RWPE2 (cell line): ENCODE measurements at regions not wholly inside any gene's neighbourhood (a gene's known extent, or its start where the extent isn't known, plus 50 kb on each side); places are given as distances from the start of the nearest gene placed in this dataset.

Experiments
- ATAC-seq: fragments of 200-7000 bp; cut with Tn5 transposase; 3 replicates; pipeline ENCODE4 v1.9.1; 2021; ENCODE audit warnings: low read depth
- DNase-seq: peaks from one replicate; pipeline ENCODE4 v3.0.0-alpha.2; 2020; ENCODE audit warnings: low spot score
- H3K27ac ChIP-seq: fragments of 450-650 bp; 2 replicates; pipeline ENCODE4 v1.5.1; 2017; ENCODE audit warnings: mild to moderate bottlenecking; ENCODE audit not compliant: poor library complexity, severe bottlenecking
- H3K27me3 ChIP-seq: fragments of 250-450 bp; sonication (Bioruptor Pico); 2 replicates; pipeline ENCODE4 v1.5.1; 2021; ENCODE audit warnings: mild to moderate bottlenecking, moderate library complexity; ENCODE audit not compliant: insufficient read depth, poor library complexity, severe bottlenecking
- H3K36me3 ChIP-seq: fragments of 250-450 bp; sonication (Bioruptor Pico); 2 replicates; pipeline ENCODE4 v1.5.1; 2020; ENCODE audit warnings: low read depth, mild to moderate bottlenecking, moderate library complexity
- H3K4me1 ChIP-seq: fragments of 250-450 bp; sonication (Bioruptor Pico); 2 replicates; pipeline ENCODE4 v1.5.1; 2021; ENCODE audit warnings: mild to moderate bottlenecking, moderate library complexity; ENCODE audit not compliant: insufficient read depth, poor library complexity, severe bottlenecking
- H3K4me3 ChIP-seq: fragments of 250-450 bp; sonication (Bioruptor Pico); 2 replicates; pipeline ENCODE4 v1.5.1; 2021; ENCODE audit warnings: mild to moderate bottlenecking, moderate library complexity; ENCODE audit not compliant: severe bottlenecking
- H3K9me3 ChIP-seq: fragments of 250-450 bp; sonication (Bioruptor Pico); 2 replicates; pipeline ENCODE4 v1.5.1; 2021; ENCODE audit warnings: mild to moderate bottlenecking, moderate library complexity; ENCODE audit not compliant: severe bottlenecking
- TF ChIP-seq, protein P1 (sequence below): fragments of 450-650 bp; IDR thresholded peaks from one replicate; pipeline ENCODE4 v1.5.1; 2017; ENCODE audit warnings: mild to moderate bottlenecking, moderate library complexity; ENCODE audit not compliant: poor library complexity, severe bottlenecking

DNA sequence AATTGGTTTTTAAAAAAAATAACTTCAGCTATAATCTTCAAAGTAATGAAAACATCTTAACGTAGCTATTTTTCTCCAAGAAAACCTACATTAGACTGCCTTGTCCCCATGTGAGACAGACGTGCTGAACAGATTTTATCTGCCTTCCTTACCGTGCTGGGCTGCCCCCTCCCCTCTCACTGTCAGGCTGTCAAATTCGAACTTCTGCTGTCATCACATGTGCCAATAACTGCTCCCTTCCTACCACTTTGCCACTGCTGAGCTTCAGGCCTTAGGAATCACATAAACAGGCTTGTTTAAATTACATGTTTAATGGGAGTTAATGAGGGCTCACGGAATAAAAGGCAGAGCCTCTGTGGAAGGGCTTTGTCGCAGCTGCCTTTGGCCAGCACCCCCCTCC lies 77.0 kb upstream of the NHSL1 start:
- H3K4me1 ChIP-seq: no peaks in the 10 kb centered on the region
- ATAC-seq (no peak), DNase-seq (no peak)
- no peaks in the 10 kb centered on the region for H3K9me3 ChIP-seq
- H3K27ac ChIP-seq: no peak overlapping the region
- TF ChIP-seq, protein P1, sequence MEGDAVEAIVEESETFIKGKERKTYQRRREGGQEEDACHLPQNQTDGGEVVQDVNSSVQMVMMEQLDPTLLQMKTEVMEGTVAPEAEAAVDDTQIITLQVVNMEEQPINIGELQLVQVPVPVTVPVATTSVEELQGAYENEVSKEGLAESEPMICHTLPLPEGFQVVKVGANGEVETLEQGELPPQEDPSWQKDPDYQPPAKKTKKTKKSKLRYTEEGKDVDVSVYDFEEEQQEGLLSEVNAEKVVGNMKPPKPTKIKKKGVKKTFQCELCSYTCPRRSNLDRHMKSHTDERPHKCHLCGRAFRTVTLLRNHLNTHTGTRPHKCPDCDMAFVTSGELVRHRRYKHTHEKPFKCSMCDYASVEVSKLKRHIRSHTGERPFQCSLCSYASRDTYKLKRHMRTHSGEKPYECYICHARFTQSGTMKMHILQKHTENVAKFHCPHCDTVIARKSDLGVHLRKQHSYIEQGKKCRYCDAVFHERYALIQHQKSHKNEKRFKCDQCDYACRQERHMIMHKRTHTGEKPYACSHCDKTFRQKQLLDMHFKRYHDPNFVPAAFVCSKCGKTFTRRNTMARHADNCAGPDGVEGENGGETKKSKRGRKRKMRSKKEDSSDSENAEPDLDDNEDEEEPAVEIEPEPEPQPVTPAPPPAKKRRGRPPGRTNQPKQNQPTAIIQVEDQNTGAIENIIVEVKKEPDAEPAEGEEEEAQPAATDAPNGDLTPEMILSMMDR: no peak
- H3K36me3 ChIP-seq: no peaks in the 10 kb centered on the region
- no peak overlapping the region for H3K4me3 ChIP-seq
- no peaks in the 10 kb centered on the region for H3K27me3 ChIP-seq

- TF ChIP-seq, protein P1: no peak
- Histone ChIP-seq H3K27ac (no peak overlapping the region), H3K36me3 (no peaks in the 10 kb centered on the region), H3K4me1 (no peaks in the 10 kb centered on the region), H3K4me3 (no peak overlapping the region), H3K9me3 (no peaks in the 10 kb centered on the region), H3K27me3 (no peaks in the 10 kb centered on the region)
- DNase-seq (no peak), ATAC-seq (no peak)
Measured at GRCh38 chr6:138577151-138577915, 78.0 kb upstream of the NHSL1 start.

DNA sequence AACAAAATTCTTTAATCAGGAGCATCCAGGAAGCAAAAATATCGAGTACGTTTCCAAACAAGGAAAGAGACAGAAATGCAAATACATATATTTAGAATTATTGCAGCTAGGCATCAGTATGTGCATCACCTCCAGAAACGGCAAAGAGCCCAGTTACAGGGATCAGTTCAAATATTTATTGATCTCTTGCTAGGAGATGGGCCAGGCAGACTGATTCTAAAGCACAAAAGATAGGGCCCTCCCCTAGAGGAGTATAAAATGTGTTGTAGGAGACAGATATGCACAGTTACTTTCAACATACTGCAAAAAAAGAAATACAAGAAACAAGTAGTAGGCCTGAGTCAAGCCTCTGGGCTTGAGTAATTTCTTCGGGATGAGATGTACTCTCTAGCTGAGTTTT lies 80.7 kb upstream of the NHSL1 start:
- H3K27me3 ChIP-seq: no peaks in the 10 kb centered on the region
- no peaks in the 10 kb centered on the region; the same call in 1 of the 2 replicates for H3K36me3 ChIP-seq
- no peak for DNase-seq
- no peak overlapping the region for H3K27ac ChIP-seq
- TF ChIP-seq, protein P1: no peak
- H3K4me3 ChIP-seq: no peak overlapping the region
- ATAC-seq: no peak
- no peaks in the 10 kb centered on the region for H3K9me3 ChIP-seq
- no peaks in the 10 kb centered on the region for H3K4me1 ChIP-seq

- ATAC-seq: no peak
- DNase-seq: no peak
- Histone ChIP-seq H3K4me3 (no peak overlapping the region), H3K27me3 (no peaks in the 10 kb centered on the region), H3K4me1 (no peaks in the 10 kb centered on the region), H3K9me3 (no peaks in the 10 kb centered on the region), H3K27ac (no peak overlapping the region), H3K36me3 (no peaks in the 10 kb centered on the region; the same call in 1 of the 2 replicates)
- TF ChIP-seq, protein P1: no peak
Measured at GRCh38 chr6:138580801-138581200, 81.5 kb upstream of the NHSL1 start.

- no peaks in the 10 kb centered on the region for H3K27me3 ChIP-seq
- H3K27ac ChIP-seq: no peak overlapping the region
- TF ChIP-seq, protein P1: no peak
- DNase-seq (no peak), ATAC-seq (no peak)
- no peak overlapping the region for H3K4me3 ChIP-seq
- H3K9me3 ChIP-seq: no peaks in the 10 kb centered on the region
- H3K4me1 ChIP-seq: no peaks in the 10 kb centered on the region
- H3K36me3 ChIP-seq: no peaks in the 10 kb centered on the region; the same call in 1 of the 2 replicates
Measured at GRCh38 chr6:138582573-138582972, 83.3 kb upstream of the NHSL1 start.
